HCEC 1CT (cell line): ENCODE measurements at regions not wholly inside any gene's neighbourhood (a gene's known extent, or its start where the extent isn't known, plus 50 kb on each side); places are given as distances from the start of the nearest gene placed in this dataset.

Experiments
- DNase-seq: peaks from one replicate; pipeline ENCODE4 v3.0.0-alpha.2; 2017

DNA sequence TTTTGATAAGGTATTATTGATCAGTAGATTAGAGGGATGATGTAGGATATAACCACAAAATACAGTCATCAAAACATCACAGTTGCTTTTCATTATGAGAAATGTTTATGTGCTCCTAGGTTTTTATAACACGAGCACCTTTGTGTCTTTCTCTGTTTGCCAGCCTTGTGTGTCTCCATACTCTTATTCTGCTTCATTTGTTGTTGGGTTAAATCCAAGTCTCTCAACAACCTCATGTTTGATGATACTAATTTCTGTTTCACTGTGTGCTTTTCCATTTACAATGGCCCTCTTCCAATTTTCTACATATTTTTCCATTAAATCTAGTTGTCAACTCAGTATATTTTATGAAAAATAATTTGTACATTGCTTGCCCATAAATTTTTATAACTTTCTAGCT lies 107.7 kb upstream of the POU2AF2 start:
- no peak for DNase-seq

DNA sequence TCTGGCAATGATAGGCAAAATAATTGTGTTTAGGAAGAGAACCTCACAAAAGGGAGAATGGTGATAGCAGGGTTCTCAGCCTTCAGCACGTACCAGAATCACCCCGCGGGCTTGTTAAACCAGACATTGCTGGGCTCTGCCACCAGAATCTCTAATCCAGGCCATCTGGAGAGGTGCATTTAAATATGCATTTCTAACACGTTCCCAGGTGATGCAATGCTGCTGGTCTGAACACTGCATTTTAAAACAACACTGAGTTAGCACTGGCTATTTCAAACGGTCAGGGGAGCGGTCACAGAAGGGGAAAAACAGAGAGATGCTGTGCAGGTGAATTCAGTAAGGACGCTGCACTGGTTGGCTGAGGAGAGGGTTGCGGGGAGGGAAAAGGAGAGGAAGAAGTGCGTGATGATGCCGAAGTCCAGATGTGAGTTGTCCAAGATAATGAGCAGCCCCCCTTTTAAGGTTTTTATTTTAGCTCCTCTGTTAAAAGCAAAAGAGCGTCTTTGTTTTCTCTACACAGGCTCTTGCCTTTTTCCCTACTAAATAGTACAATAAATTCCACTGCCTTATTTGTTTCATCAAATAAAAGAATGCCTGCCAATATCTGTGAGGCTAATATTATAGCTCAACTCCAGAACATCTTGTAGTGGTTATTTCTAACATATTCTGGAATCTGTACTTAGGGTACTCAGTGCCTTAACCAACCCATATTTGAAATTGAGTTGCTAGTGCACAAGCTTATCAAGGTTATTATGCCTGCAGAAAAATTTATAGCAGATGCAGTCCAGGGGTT lies 109.6 kb upstream of the POU2AF2 start:
- no peak for DNase-seq

DNA sequence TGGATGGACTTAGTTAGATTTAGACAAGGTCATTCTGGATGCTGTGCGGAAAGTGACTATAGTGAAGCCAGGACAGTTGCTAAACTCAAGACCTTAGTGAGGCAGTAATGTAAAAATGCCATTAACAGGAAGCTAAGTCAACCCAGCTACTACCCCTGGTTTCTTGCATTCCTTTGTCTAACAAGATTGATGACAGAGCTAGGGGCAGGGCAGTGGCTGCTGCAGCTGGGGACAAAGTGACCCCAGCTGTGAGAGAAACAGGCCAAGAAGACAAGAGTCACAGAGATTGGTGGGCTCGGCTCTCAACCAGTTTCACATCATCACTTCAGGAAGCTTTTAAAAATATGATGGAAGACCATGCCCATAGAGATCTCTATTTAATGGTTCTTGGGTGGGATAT lies 110.4 kb upstream of the POU2AF2 start:
- no peak for DNase-seq

DNA sequence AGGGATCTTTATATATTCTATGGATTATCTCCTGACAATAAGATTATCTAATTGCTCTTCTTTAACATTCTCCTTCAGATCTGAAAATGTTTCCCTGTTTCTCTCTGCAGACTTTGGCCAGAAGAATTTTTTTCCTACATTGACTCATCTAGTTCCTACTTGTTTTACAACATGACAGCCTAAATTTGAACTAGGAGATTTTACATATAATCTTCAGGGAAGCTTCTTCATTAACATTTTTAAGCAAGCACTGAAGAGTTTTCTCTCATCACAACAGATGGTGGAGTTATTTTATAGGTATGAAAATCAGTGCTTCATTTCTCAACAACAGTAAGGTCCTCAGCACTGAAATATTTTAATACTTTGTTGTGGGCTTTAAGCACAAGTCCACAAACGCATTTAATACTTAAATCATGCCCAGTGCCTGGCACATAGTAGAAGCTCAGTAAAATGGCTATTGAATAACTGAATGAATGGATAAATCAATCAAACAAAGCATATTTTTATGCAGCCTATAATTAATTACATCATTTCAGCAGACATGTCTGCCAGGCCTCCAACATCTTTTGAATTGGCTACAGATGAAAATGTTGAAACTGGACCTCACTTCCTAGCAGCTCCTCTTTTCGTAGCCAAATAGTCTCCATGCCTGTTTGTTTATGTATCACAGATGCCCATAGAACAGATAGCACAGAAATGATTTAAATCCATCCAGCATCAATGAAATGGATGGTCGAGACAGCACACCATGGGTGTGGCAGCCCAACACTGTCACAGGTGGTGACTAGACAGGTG lies 117.3 kb upstream of the POU2AF2 start:
- DNase-seq: no peak

DNA sequence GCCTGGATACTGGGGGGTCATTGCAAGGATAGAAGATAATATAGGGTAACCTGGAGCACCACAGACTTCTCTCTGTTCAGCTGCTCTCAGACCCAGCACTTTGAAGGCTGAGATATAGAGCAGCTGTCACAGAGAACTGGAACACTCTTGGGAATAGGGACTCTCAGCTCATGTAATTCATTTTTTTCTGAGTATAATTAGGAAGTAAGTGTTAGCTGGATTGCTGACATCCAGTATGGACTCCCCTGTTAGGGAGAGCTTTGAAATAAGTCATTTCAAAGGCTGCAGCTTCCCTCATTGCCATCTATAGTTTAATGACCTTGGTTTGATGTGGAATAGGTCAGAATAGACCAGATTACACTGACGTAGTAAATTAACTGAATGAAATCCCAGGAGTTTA lies 120.8 kb upstream of the POU2AF2 start:
- no peak for DNase-seq

DNA sequence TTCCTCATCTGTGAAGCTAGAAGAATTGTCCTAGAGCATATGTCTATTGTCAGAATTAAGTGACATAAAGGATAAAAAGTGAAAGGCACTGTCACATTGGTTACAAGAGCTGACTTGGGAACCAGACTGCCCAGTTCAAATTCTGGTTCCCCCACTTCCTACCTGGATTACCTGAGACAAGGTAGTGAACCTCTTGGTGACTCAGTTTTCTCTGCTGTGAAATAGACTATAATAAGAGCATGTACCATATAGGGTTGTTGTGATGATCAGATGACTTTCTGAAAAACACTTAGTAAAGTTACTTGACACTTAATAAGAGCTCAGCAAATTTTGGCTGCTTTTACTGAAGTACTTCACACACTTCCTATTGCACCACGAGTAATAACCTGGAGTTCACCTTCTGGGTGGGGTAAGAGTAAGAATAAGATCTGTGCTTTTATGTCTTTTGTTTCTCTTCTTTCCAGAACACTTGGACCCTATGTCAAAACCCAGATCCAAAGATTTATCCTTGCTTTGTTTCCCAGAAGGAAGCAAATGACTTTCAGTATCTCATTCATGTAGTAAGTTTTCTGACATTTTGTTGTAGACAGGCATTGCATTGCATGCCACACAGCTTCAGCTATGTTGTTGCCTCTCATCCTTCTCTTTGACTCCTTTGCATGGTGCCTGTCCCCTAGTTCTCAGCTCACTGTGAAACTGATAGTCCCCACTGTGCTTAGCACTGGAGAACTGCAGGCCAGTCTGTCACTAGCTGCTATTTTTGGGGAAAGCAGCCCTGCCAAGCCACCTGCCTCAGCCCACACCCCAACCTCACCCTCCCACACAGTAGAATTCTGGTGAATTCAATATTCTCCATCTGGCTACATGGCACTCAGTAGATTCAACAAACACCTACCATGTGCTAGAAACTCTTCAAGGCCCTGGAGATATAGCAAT lies 121.8 kb upstream of the POU2AF2 start:
- no peak for DNase-seq

DNA sequence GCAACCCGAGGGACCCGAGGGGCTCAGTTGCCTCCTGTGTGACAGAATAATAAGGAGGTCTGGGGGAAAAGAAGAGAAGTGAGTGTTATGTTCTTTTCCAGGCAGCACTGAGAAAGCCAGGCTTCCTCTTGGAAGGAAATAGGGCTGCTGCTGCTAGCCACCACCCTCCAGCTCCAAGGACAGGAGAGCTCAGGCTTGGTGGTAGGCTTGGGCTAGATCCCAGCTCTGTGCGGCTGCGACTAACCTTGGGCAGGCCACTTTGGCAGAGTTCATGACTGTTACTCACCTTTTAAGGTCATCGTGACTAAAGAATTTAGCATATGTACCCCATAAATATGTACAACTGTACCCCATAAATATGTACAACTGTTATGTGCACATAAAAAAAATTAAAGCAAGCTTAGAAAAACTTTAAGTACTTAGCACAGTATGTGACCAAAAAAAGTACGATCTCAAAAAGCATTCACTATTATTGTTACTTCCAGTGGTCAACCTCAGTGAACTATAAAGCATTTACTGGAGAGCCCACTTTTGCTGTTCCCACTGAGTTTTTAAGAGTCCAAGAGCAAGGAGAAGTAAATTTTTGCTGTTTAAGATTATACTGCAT lies 124.7 kb upstream of the POU2AF2 start:
- DNase-seq: no peak

DNA sequence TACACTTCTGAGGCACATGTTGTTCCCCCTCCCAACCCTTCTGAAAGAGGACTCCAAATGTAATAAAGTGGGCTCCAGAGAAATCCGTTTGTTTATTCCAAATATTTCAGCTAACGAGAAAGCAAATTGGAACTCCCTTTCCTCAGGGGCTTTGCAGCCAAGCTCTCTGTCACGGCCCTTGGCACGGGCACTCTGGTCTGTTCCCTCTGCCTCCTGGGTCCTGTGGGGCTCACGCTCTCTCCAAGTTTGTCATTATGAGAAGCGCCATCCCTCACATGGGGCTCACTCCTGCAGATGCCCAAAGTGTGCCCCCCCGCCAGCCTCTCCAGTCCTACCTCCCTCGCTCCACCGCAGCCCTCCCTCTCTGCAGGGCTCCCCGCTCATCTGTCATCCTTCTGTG lies 125.4 kb upstream of the POU2AF2 start:
- no peak for DNase-seq

DNA sequence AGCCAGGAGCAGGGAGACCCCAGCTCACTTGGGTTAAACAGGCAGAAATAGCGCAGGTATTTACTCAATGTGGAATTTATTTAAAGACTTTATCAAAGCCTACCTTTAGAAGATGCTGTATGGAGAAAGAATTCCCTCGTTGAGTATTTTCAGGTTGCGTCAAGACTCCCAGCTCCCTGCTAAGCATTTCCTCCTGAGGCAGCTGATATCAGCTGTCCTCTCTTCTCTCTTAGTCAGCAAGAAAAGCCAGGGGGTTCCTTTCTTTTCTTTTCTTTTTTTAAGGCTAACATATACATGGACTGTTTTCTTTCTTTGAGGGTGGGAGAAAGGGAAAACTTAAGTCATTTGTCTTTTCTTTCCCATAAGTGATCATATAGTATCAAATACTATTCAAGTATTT lies 125.8 kb upstream of the POU2AF2 start:
- no peak for DNase-seq

DNA sequence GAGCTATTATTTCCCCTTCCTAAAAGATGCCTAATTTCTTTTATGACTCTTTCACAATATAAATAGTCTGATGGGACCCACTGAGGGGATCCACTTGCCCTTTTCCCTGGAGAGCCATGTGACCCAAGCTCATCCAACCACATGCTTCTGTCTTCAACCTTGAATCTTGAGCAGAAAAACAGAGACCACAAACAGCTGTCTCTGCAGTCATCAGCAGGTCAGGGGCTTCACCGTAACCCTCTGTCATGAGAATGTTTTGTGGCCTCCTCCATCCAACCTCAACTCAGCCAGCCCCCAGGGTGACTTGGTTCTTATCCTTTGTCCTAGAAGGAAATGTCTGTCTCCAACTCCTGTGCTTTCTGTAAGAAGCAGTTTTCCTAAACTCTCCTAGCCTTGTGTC lies 129.6 kb upstream of the POU2AF2 start:
- DNase-seq: no peak

DNA sequence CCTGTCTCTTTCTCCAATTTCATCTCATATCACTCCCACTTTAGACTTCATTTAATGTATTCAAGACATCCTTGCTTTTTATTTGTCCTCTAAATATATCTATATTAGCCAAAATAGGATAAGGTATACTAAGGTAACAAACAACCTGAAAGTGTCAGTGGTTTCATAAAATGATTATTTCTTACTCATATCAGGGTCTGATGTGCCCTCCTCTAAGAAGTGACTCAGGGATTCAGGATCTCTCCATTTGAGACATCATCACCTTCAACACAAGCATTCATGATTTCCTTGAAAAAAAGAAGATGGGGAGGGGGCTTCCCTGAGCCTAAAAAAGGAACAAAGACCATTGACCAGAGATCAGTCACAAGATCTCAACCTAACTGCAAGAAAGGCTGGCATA lies 131.4 kb upstream of the POU2AF2 start:
- DNase-seq: no peak

DNA sequence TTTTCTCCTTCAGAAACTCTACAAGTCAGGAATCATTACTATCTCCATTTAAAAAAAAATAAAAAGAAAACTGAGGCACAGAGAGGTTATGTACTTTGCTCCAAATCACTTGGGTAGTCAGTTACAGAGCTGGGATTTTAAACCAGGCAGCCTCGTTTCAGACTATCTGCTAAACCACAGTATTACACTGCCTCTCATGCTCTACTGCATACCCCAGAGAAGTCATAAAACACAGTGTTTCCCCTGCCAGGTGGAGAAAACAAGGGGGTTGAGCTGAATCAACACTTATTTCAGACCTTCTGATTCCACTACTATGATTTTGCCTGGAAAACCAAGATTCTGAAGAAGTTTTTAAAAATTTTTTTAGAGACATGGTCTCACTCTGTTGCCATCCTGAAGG lies 132.9 kb upstream of the POU2AF2 start:
- no peak for DNase-seq

DNA sequence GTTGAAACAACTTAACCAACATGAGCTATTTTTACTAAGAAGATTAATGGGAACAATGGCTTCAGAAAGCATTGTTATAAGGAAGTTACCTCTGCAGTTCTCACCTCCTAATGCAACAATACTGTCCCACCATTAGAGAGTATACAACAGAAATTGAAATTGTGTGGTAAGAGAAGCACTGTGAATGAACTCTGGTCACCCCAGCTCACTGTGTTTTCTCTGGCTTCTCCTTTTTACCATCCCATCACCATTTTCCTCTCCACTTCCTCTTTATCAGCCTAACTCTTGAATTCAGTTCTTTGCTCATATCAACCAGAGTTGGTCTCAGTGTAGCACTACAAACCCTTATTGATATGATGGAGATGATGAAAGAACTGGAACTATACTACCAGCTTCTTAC lies 138.0 kb upstream of the POU2AF2 start:
- DNase-seq: no peak

DNA sequence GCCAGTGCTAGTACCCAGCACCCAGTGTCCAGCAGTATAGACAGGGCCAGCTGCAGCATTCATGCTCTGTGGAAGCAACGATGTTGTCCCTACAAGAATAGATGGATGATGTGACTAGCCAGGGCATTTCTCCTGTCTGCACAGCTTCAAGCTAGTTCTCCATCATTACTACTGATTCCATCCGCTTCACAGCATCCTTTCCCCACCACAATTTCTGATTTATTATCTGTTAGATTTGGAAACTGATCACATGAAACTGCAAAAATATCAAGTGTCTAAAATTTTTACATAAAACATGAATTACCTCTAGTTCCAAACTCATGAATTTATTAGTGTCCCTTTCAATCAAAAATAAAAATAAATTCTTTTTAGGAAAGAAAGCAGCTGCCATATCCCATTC lies 138.9 kb upstream of the POU2AF2 start:
- no peak for DNase-seq

DNA sequence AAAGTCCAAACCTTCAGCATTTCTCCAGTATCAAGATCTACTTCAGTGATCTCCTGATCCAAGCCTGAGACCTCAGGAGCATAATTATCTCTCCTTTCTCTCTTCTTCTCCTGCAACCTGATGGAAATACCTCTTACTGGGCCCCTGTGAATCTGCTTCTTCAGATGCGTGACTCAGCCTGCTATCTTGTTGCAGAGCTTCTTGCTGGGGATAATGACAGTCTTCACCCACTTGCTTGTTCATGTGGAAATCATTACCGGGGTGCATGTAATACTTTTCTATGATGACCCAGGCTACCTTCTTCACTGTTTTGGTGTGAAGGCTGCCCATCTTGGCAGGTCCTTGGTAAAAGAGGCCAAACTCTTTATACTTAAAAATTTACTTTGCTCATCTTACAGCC lies 140.0 kb upstream of the POU2AF2 start:
- DNase-seq: no peak

DNA sequence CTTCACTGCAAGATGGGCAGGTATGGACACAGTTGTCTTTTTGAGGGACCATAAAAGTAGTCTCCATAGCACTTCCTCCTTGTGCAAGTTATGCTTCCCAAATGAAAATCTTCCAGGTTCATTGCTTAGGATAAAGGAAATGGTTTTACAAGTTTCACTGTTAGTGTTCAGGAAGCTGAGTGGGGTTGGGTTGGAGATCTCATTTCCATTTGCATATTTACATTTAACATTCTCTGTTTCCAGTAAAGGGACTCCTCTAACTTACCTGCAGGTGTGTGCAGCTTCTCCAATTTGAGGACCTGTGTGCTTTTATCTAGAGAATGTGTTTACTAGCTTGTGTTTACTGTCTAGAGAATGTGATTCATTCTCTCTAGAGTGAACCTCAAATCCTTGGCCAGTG lies 141.3 kb upstream of the POU2AF2 start:
- DNase-seq: no peak

DNA sequence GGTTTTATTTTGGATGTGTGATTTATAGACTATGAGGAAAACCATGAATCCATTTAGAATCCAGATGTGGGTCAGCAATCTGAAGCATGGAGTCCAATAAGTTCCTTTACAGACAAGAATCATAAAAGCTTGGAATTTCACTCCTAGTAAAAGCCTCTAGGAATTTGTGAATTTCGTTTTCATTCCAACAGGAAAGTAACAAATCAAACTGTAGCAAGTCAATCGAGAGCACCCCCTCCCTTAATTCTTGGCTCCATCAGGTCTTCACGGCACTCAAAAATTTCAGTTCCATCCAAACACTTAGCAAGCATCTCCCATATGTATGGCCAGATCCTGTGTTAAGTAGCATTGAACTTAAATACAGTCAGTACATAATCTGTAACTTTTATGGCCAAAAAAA lies 143.6 kb upstream of the POU2AF2 start:
- DNase-seq: no peak

DNA sequence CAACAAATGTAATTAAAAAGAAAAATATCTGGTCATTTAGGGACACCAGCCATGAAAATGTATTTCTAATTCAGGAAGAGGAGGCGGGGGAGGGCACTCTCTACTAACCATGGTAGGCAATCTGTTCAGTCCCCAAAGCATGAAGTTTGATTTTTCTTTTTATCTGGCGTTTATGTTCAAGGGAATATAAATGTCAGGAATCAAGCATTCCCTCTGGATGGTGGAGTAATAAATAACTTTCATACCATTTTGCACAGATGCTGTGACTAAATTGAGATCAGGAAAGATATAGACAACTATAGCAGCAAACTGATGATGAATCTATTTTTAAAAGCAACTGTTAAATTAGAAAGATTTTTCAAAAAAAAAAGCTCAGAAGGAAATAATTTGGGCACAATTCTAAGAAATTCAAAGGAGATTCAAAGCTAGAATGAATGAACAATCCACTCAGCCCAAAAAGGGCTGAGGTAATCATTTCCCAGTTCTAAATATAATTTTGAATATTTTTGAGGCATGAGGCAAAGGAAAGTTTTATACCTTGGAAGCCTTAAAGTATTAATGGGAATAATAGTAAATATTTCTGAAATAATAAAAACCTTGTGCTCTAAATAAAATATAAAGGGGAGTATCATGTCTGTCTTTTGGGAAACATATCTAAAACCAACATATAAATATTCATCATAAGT lies 146.4 kb upstream of the POU2AF2 start:
- no peak for DNase-seq

DNA sequence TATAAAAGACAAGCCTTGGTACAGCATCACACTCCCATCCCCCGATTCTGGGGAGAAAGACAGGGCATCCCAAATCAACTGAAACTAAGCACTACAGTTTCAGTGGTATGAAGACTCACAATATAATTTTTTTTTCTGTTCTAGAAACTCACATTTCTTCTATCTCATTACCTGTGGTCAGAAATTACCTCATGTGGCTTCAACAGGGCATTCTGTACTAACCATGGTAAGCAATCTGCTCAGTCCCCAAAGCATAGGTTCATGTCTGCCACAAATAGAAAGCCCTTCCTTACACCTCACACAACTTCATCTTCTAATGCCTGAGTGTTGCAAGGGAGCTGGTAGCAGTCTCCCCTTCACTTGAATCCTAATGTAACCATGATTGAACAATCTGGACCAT lies 147.4 kb upstream of the POU2AF2 start:
- DNase-seq: no peak

DNA sequence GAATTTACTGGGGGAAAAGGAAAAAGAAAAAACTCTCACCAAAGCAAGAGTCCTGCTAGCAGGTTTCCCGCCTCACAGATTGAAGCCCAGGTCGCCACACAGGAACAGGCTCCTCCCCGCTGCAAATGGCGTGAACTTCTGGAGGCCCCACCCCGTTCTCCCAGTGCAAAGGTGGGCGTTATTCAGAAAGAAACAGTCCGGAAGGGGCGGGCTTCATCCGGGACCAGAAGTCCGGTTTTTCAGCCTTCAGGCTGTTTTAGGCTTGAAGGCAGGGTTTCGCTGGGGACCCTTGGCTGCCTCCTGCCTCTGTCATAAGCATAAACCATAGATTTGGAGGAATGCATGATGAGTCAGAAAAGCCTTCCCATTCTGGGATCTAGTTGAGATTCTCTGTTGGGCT lies 148.3 kb upstream of the POU2AF2 start:
- DNase-seq: no peak

DNA sequence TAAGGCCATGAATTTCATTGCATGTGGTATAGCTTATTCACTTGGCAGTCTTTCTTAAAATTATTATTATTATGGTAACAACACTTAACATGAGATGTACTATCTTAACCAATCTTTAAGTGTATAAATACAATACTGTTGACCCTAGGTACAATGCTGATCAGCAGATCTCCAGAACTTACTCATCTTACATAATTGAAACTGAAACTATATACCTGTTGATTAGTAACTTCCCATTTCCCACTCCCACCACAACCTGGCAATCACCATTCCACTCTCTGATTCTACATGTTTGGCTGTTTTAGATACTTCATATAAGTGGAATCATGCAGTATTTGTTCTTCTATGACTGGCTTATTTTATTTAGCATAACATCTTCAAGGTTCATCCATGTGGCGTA lies 150.2 kb upstream of the POU2AF2 start:
- DNase-seq: no peak

DNA sequence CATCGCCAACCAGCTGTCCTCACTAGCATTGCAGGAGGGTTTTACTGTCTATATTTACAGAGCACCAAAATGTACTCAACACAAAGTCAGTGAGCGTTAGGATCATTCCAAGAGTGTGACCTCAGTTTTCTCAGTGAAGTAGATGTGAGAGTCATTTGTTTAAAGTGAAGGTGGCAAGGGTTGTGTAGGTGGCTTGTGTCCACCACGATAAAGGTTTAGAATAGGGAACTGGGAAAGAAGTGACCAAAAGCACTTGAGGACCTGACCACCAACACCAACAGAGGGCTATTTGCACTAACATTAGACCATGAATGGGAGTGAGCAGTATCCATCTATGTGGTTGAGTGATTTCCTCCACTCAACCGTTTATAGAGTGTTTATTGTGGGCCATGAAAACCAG lies 152.5 kb upstream of the POU2AF2 start:
- no peak for DNase-seq
